ENCODE measurements at regions not wholly inside any gene's neighbourhood (a gene's known extent, or its start where the extent isn't known, plus 50 kb on each side); places are given as distances from the start of the nearest gene placed in this dataset.

DNA sequence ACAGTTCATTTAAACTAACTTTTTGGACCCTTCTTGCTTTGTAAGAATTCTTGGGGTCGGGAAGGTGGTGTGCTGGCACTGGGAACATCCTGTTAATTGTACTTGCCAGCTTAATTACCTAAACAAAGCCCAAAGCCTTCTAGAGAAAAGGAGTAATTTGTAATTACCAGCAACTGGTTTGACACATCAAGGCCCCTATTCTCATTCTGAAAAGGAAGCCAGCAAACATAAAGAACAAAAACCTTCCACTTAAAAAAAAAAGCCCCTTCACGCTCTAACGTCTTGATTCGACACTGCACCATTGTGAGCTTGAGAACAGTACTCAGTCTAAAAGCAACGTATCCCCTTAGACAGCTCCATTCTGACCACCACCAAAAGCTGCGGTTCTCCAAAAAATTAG is 74.7 kb upstream of the RPH3AL start:
- H3K4me2 ChIP-seq (ENCODE audit: low read depth, low read length), result no peak overlapping the region
- peaks cover 22% of the 10 kb centered on the region for H3K4me1 ChIP-seq (ENCODE audit: insufficient read depth, low read length)
- ATAC-seq (no peak), DNase-seq (ENCODE audit: low spot score) (no peak), FAIRE-seq (no peak)
- no peaks in the 10 kb centered on the region for H3K36me3 ChIP-seq (replicated peaks in 1 of 2; ENCODE audit: control insufficient read depth in 1 of 2, insufficient read depth in 2 of 2, low read length in 2 of 2)
- no peak overlapping the region for H3K4me3 ChIP-seq (replicated peaks in 1 of 3; ENCODE audit: insufficient read depth in 1 of 3, low read depth in 2 of 3, low read length in 3 of 3)
- TF ChIP-seq ZNF160 (CRISPR knock-in tag; IDR thresholded peaks at IDR 0.05), result no peak
- TF ChIP-seq, protein P1, sequence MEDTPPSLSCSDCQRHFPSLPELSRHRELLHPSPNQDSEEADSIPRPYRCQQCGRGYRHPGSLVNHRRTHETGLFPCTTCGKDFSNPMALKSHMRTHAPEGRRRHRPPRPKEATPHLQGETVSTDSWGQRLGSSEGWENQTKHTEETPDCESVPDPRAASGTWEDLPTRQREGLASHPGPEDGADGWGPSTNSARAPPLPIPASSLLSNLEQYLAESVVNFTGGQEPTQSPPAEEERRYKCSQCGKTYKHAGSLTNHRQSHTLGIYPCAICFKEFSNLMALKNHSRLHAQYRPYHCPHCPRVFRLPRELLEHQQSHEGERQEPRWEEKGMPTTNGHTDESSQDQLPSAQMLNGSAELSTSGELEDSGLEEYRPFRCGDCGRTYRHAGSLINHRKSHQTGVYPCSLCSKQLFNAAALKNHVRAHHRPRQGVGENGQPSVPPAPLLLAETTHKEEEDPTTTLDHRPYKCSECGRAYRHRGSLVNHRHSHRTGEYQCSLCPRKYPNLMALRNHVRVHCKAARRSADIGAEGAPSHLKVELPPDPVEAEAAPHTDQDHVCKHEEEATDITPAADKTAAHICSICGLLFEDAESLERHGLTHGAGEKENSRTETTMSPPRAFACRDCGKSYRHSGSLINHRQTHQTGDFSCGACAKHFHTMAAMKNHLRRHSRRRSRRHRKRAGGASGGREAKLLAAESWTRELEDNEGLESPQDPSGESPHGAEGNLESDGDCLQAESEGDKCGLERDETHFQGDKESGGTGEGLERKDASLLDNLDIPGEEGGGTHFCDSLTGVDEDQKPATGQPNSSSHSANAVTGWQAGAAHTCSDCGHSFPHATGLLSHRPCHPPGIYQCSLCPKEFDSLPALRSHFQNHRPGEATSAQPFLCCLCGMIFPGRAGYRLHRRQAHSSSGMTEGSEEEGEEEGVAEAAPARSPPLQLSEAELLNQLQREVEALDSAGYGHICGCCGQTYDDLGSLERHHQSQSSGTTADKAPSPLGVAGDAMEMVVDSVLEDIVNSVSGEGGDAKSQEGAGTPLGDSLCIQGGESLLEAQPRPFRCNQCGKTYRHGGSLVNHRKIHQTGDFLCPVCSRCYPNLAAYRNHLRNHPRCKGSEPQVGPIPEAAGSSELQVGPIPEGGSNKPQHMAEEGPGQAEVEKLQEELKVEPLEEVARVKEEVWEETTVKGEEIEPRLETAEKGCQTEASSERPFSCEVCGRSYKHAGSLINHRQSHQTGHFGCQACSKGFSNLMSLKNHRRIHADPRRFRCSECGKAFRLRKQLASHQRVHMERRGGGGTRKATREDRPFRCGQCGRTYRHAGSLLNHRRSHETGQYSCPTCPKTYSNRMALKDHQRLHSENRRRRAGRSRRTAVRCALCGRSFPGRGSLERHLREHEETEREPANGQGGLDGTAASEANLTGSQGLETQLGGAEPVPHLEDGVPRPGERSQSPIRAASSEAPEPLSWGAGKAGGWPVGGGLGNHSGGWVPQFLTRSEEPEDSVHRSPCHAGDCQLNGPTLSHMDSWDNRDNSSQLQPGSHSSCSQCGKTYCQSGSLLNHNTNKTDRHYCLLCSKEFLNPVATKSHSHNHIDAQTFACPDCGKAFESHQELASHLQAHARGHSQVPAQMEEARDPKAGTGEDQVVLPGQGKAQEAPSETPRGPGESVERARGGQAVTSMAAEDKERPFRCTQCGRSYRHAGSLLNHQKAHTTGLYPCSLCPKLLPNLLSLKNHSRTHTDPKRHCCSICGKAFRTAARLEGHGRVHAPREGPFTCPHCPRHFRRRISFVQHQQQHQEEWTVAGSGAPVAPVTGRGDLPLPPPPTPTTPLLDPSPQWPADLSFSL (CRISPR knock-in tag; IDR thresholded peaks at IDR 0.05), result no peak
- no peak for TF ChIP-seq KAT2B (IDR thresholded peaks at IDR 0.05; ENCODE audit: borderline replicate concordance, low read depth, low read length)
- no peak for TF ChIP-seq KLF16 (CRISPR knock-in tag; IDR thresholded peaks at IDR 0.05)
- TF ChIP-seq TEAD2 (CRISPR knock-in tag; IDR thresholded peaks at IDR 0.05), result no peak
- no peak for TF ChIP-seq MED8 (CRISPR knock-in tag; IDR thresholded peaks at IDR 0.05; ENCODE audit: insufficient replicate concordance)
- no peak for TF ChIP-seq ZNF275 (CRISPR knock-in tag; IDR thresholded peaks at IDR 0.05; ENCODE audit: borderline replicate concordance)
- POLR2A ChIA-PET, result no interaction called here
- H2AFZ ChIP-seq (ENCODE audit: low read length), result no peak overlapping the region
- BruUV-seq (replicated peaks), result no TSS peak
- H3K9me3 ChIP-seq (ENCODE audit: low read length), result peaks cover 18% of the 10 kb centered on the region
- H3K9ac ChIP-seq (ENCODE audit: insufficient read depth, low read depth, low read length), result no peak overlapping the region
- WGBS (ENCODE audit: low lambda C conversion rate), result 75% methylated on average over 6 of the region's 6 CpGs
- no peak overlapping the region for H3K27ac ChIP-seq (ENCODE audit: extremely low read length, insufficient read depth, low read length)
- H4K20me1 ChIP-seq (ENCODE audit: insufficient read depth, low read length), result no peaks in the 10 kb centered on the region
- no peaks in the 10 kb centered on the region for H3K27me3 ChIP-seq (ENCODE audit: control insufficient read depth in 1 of 2, insufficient read depth in 2 of 2, low read length in 2 of 2)
- CTCF ChIA-PET (ENCODE audit: low intra/inter-chr PET ratio, low total read pairs), result no interaction called here
- in situ Hi-C loops (cut with HindIII; ENCODE audit: extremely low pct_ligation_motif_present, low pct_unique_long_range_greater_than_20kb) (no loop called here), intact Hi-C loops (cut with micrococcal nuclease; ENCODE audit: unreplicated experiment) (no loop called here)
- no peaks in the 10 kb centered on the region for H3K79me2 ChIP-seq (ENCODE audit: insufficient read depth, low read length)

All from HepG2 (cell line).